H1 (cell line): ENCODE measurements at regions not wholly inside any gene's neighbourhood (a gene's known extent, or its start where the extent isn't known, plus 50 kb on each side); places are given as distances from the start of the nearest gene placed in this dataset.

Experiments
- CHD1 ChIP-seq: IDR thresholded peaks from 2 replicates; pipeline ENCODE4 v1.6.1; 2012; ENCODE audit warnings: low read depth, low read length, improper control_type of control experiment
- KDM4A ChIP-seq: IDR thresholded peaks from one replicate; pipeline ENCODE4 v1.7.1; 2012; ENCODE audit warnings: low read depth, mild to moderate bottlenecking, moderate library complexity, low read length, inconsistent platforms; ENCODE audit not compliant: severe bottlenecking
- RBBP5 ChIP-seq: IDR thresholded peaks from 2 replicates; pipeline ENCODE4 v1.7.1; 2012; ENCODE audit warnings: low read depth, mild to moderate bottlenecking, inconsistent platforms, low read length, moderate library complexity, borderline replicate concordance
- SIRT6 ChIP-seq: IDR thresholded peaks from one replicate; pipeline ENCODE4 v1.7.1; 2012; ENCODE audit warnings: low read length, inconsistent platforms
- SP4 ChIP-seq: IDR thresholded peaks from 2 replicates; pipeline ENCODE4 v1.6.1; 2012; ENCODE audit warnings: low read length, inconsistent platforms
- TF ChIP-seq, protein P1 (sequence below): fragments of 300-600 bp; sonication (generic); IDR thresholded peaks from 2 replicates; pipeline ENCODE4 v1.7.1; 2012; ENCODE audit warnings: low read length, moderate library complexity, mild to moderate bottlenecking, inconsistent platforms; ENCODE audit not compliant: insufficient replicate concordance

DNA sequence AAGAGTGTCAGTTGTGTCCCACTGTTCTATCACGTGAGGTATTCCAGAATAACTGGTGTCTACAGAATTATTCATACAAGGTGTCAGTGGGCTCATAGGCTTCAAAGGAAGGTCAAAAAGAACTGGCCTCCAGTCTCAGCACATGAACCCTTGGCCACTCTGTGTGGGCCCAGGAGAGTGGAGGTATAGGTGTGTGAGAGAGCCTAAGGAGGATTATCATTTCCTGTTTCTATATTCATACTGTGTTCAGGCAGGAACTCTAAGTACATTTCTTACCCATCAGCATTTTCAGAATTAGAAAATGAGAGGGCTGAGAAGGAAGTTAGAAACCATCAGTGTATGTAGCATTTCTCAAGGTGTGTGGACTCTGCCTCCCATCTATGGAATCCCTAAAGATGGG lies 87.0 kb downstream of the BTG1 start (continued):
- TF ChIP-seq, protein P1, sequence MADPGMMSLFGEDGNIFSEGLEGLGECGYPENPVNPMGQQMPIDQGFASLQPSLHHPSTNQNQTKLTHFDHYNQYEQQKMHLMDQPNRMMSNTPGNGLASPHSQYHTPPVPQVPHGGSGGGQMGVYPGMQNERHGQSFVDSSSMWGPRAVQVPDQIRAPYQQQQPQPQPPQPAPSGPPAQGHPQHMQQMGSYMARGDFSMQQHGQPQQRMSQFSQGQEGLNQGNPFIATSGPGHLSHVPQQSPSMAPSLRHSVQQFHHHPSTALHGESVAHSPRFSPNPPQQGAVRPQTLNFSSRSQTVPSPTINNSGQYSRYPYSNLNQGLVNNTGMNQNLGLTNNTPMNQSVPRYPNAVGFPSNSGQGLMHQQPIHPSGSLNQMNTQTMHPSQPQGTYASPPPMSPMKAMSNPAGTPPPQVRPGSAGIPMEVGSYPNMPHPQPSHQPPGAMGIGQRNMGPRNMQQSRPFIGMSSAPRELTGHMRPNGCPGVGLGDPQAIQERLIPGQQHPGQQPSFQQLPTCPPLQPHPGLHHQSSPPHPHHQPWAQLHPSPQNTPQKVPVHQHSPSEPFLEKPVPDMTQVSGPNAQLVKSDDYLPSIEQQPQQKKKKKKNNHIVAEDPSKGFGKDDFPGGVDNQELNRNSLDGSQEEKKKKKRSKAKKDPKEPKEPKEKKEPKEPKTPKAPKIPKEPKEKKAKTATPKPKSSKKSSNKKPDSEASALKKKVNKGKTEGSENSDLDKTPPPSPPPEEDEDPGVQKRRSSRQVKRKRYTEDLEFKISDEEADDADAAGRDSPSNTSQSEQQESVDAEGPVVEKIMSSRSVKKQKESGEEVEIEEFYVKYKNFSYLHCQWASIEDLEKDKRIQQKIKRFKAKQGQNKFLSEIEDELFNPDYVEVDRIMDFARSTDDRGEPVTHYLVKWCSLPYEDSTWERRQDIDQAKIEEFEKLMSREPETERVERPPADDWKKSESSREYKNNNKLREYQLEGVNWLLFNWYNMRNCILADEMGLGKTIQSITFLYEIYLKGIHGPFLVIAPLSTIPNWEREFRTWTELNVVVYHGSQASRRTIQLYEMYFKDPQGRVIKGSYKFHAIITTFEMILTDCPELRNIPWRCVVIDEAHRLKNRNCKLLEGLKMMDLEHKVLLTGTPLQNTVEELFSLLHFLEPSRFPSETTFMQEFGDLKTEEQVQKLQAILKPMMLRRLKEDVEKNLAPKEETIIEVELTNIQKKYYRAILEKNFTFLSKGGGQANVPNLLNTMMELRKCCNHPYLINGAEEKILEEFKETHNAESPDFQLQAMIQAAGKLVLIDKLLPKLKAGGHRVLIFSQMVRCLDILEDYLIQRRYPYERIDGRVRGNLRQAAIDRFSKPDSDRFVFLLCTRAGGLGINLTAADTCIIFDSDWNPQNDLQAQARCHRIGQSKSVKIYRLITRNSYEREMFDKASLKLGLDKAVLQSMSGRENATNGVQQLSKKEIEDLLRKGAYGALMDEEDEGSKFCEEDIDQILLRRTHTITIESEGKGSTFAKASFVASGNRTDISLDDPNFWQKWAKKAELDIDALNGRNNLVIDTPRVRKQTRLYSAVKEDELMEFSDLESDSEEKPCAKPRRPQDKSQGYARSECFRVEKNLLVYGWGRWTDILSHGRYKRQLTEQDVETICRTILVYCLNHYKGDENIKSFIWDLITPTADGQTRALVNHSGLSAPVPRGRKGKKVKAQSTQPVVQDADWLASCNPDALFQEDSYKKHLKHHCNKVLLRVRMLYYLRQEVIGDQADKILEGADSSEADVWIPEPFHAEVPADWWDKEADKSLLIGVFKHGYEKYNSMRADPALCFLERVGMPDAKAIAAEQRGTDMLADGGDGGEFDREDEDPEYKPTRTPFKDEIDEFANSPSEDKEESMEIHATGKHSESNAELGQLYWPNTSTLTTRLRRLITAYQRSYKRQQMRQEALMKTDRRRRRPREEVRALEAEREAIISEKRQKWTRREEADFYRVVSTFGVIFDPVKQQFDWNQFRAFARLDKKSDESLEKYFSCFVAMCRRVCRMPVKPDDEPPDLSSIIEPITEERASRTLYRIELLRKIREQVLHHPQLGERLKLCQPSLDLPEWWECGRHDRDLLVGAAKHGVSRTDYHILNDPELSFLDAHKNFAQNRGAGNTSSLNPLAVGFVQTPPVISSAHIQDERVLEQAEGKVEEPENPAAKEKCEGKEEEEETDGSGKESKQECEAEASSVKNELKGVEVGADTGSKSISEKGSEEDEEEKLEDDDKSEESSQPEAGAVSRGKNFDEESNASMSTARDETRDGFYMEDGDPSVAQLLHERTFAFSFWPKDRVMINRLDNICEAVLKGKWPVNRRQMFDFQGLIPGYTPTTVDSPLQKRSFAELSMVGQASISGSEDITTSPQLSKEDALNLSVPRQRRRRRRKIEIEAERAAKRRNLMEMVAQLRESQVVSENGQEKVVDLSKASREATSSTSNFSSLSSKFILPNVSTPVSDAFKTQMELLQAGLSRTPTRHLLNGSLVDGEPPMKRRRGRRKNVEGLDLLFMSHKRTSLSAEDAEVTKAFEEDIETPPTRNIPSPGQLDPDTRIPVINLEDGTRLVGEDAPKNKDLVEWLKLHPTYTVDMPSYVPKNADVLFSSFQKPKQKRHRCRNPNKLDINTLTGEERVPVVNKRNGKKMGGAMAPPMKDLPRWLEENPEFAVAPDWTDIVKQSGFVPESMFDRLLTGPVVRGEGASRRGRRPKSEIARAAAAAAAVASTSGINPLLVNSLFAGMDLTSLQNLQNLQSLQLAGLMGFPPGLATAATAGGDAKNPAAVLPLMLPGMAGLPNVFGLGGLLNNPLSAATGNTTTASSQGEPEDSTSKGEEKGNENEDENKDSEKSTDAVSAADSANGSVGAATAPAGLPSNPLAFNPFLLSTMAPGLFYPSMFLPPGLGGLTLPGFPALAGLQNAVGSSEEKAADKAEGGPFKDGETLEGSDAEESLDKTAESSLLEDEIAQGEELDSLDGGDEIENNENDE, result no peak
- no peak for TF ChIP-seq RBBP5
- TF ChIP-seq SP4, result no peak
- TF ChIP-seq KDM4A, result no peak
- TF ChIP-seq CHD1, result no peak
- TF ChIP-seq SIRT6, result no peak
- TF ChIP-seq, all 59 proteins: peak for 0
